Lung (tissue), 11 donors: ENCODE measurements at regions not wholly inside any gene's neighbourhood (a gene's known extent, or its start where the extent isn't known, plus 50 kb on each side); places are given as distances from the start of the nearest gene placed in this dataset.
A peak's percentile ranks its signal among the peaks of the same experiment; 100 is the strongest.

Experiments
- ATAC-seq: fragments of 200-7000 bp; cut with Tn5 transposase; one replicate; pipeline ENCODE4 v1.9.1; 2020; ENCODE audit warnings: moderate number of reproducible peaks; ENCODE audit not compliant: insufficient read depth, low FRiP score
- DNase-seq, 3 donors: peaks; one replicate each; pipeline ENCODE4 v3.0.0-alpha.2; 2013 to 2017
- H3K27ac ChIP-seq, 2 donors: one replicate each; pipeline ENCODE4 v1.5.1; 2013; ENCODE audit warnings: mild to moderate bottlenecking in 2 of 2, moderate library complexity in 2 of 2, control low read depth in 1 of 2, inconsistent platforms in 1 of 2, low read depth in 1 of 2, low read length in 1 of 2
- H3K27me3 ChIP-seq, 3 donors: one replicate each; pipeline ENCODE4 v1.5.1; 2013; ENCODE audit warnings: low read length in 2 of 3; ENCODE audit not compliant: control insufficient read depth in 3 of 3, insufficient read depth in 3 of 3
- H3K36me3 ChIP-seq, 4 donors: one replicate each; pipeline ENCODE4 v1.5.1; 2013; ENCODE audit warnings: low read length in 4 of 4, mild to moderate bottlenecking in 1 of 4, moderate library complexity in 1 of 4; ENCODE audit not compliant: control insufficient read depth in 4 of 4, insufficient read depth in 4 of 4
- H3K4me1 ChIP-seq, 5 donors: one replicate each; pipeline ENCODE4 v1.5.1; 2013; ENCODE audit warnings: low read length in 5 of 5, mild to moderate bottlenecking in 2 of 5, moderate library complexity in 1 of 5; ENCODE audit not compliant: control insufficient read depth in 5 of 5, insufficient read depth in 5 of 5
- H3K4me3 ChIP-seq: one replicate; pipeline ENCODE4 v1.5.1; 2013; ENCODE audit warnings: mild to moderate bottlenecking, control low read depth, moderate library complexity
- H3K9ac ChIP-seq, 2 donors: one replicate each; pipeline ENCODE4 v1.5.1; 2013; ENCODE audit warnings: low read length in 2 of 2, control low read depth in 1 of 2; ENCODE audit not compliant: insufficient read depth in 1 of 2
- H3K9me3 ChIP-seq, 4 donors: one replicate each; pipeline ENCODE4 v1.5.1; 2013; ENCODE audit warnings: low read length in 3 of 4, mild to moderate bottlenecking in 1 of 4, moderate library complexity in 1 of 4; ENCODE audit not compliant: control insufficient read depth in 4 of 4, insufficient read depth in 3 of 4
- WGBS, 2 donors: extraction: QIAGEN DNeasy Blood & Tissue Kit; methylation state at CpG; one replicate each; pipeline ENCODE4 v1.1.7; 2013; 5-methylcytosine and 5-hydroxymethylcytosine counted together
- TF ChIP-seq, protein P1 (sequence below): IDR thresholded peaks from 2 replicates; pipeline ENCODE4 v1.5.1; 2012; ENCODE audit warnings: mild to moderate bottlenecking; ENCODE audit errors: control extremely low read depth, extremely low read depth
- donor health status: control.
- donor health status: control.
- donor health status: Bipolar disorder and iron deficiency.
- donor health status: healthy.
- donor health status: DM: yes; HTN: yes; CAD: no.

DNA sequence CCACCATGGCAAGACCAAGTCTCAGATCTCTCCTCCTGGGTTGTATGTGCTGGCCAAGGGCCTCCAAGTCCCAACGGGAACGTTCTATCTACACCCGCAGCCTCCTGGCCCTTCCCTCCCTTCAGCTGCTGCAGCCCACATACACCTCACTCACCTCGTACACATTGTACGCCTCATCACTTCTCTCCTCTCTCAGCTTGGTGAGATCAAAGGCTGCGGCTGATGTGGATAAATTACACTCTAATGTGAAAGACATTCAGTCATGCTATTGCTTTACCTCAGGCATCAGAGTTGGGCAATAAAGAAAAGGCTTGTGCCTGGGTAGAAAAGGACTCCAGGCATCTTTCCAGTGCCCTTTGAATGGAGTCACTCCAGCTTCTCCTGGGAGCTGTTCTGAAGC, 135.3 kb upstream of the FOXQ1 start:
- H3K27me3 ChIP-seq = no peaks in the 10 kb centered on the region
- no peak overlapping the region for H3K27ac ChIP-seq
- H3K36me3 ChIP-seq = no peaks in the 10 kb centered on the region
- no peaks in the 10 kb centered on the region for H3K4me1 ChIP-seq
- ATAC-seq (no peak), DNase-seq (no peak)
- TF ChIP-seq, protein P1, sequence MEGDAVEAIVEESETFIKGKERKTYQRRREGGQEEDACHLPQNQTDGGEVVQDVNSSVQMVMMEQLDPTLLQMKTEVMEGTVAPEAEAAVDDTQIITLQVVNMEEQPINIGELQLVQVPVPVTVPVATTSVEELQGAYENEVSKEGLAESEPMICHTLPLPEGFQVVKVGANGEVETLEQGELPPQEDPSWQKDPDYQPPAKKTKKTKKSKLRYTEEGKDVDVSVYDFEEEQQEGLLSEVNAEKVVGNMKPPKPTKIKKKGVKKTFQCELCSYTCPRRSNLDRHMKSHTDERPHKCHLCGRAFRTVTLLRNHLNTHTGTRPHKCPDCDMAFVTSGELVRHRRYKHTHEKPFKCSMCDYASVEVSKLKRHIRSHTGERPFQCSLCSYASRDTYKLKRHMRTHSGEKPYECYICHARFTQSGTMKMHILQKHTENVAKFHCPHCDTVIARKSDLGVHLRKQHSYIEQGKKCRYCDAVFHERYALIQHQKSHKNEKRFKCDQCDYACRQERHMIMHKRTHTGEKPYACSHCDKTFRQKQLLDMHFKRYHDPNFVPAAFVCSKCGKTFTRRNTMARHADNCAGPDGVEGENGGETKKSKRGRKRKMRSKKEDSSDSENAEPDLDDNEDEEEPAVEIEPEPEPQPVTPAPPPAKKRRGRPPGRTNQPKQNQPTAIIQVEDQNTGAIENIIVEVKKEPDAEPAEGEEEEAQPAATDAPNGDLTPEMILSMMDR = no peak
- no peak overlapping the region for H3K9ac ChIP-seq
- H3K9me3 ChIP-seq = no peaks in the 10 kb centered on the region
- no peak overlapping the region for H3K4me3 ChIP-seq
- WGBS, 2 donors = 88 to 89% methylated on average over 6 of the region's 6 CpGs

DNA sequence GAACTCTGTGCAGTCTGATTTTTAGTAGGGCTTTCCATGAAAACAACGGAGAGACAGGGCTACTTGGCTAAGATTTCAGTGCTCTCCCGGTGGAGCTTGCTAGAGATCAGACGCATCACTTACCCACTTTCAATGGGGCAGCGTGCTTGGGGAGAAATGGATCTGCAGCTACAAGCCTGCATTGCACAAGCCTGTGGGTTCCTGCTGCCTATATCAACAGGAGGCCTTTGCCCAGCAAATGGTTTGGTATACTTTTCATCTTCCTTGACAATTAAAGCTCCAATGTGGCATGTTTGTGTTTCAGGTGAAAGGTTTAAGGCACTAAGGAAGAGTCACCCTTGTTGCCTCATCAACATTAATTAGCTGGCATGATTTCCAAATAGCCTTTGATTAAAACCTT, 136.0 kb upstream of the FOXQ1 start:
- 86 to 92% methylated on average over 4 of the region's 4 CpGs for WGBS, 2 donors
- no peak for ATAC-seq
- H3K9me3 ChIP-seq = no peaks in the 10 kb centered on the region
- no peak overlapping the region for H3K27ac ChIP-seq
- H3K9ac ChIP-seq = no peak overlapping the region
- no peaks in the 10 kb centered on the region for H3K4me1 ChIP-seq
- H3K4me3 ChIP-seq = no peak overlapping the region
- no peaks in the 10 kb centered on the region for H3K27me3 ChIP-seq
- no peaks in the 10 kb centered on the region for H3K36me3 ChIP-seq
- DNase-seq = no peak
- TF ChIP-seq, protein P1 = no peak

- Histone ChIP-seq H3K9ac (no peak overlapping the region), H3K4me3 (no peak overlapping the region), H3K9me3 (peaks cover 0 to 6% (median 0%) of the 10 kb centered on the region in 4 donors), H3K36me3 (no peaks in the 10 kb centered on the region), H3K27ac (no peak overlapping the region), H3K4me1 (peaks cover 0 to 5% (median 0%) of the 10 kb centered on the region in 5 donors), H3K27me3 (no peaks in the 10 kb centered on the region)
- ATAC-seq = no peak
- DNase-seq = peak; percentile 68 to 88 (median 77)
- TF ChIP-seq, protein P1 = no peak
- 47 to 57% methylated on average over 8 of the region's 8 CpGs for WGBS, 2 donors
Measured at GRCh38 chr6:1170794-1171193, 141.1 kb upstream of the FOXQ1 start.

- Histone ChIP-seq H3K27me3 (no peaks in the 10 kb centered on the region), H3K36me3 (no peaks in the 10 kb centered on the region), H3K4me3 (no peak overlapping the region), H3K9ac (no peak overlapping the region), H3K4me1 (peaks cover 0 to 4% (median 0%) of the 10 kb centered on the region in 5 donors), H3K27ac (no peak overlapping the region), H3K9me3 (peaks cover 0 to 6% (median 0%) of the 10 kb centered on the region in 4 donors)
- DNase-seq = no peak
- TF ChIP-seq, protein P1 = no peak
- ATAC-seq = no peak
- 84 to 86% methylated on average over 5 of the region's 5 CpGs for WGBS, 2 donors
Measured at GRCh38 chr6:1164600-1164999, 147.3 kb upstream of the FOXQ1 start.
